ENCODE measurements at regions not wholly inside any gene's neighbourhood (a gene's known extent, or its start where the extent isn't known, plus 50 kb on each side); places are given as distances from the start of the nearest gene placed in this dataset.

- DNase-seq (ENCODE audit: extremely low read depth in 1 of 4, low spot score in 3 of 4) (no peak), ATAC-seq (no peak), FAIRE-seq (no peak)
- Histone ChIP-seq H3K9ac (ENCODE audit: insufficient read depth in 1 of 2, low read depth in 2 of 2, low read length in 2 of 2) (no peak overlapping the region), H3K4me3 (no peak overlapping the region), H3K9me1 (ENCODE audit: control insufficient read depth, insufficient read depth, low read length) (no peaks in the 10 kb centered on the region), H4K20me1 (replicated peaks; ENCODE audit: control insufficient read depth, insufficient read depth, low read length) (no peaks in the 10 kb centered on the region), H3K79me2 (ENCODE audit: control insufficient read depth, insufficient read depth, low read length) (no peaks in the 10 kb centered on the region), H3K27me3 (ENCODE audit: control insufficient read depth in 2 of 2, insufficient read depth in 2 of 2, low read length in 2 of 2) (no peaks in the 10 kb centered on the region), H3K4me1 (replicated peaks in 1 of 2; ENCODE audit: control insufficient read depth in 2 of 2, insufficient read depth in 2 of 2, low read length in 2 of 2) (no peaks in the 10 kb centered on the region), H3K4me2 (ENCODE audit: insufficient read depth, low read length) (no peak overlapping the region), H3K36me3 (ENCODE audit: control insufficient read depth, insufficient read depth, low read length) (no peaks in the 10 kb centered on the region), H3K9me3 (replicated peaks; ENCODE audit: control insufficient read depth, insufficient read depth, low read depth, low read length) (no peaks in the 10 kb centered on the region), H3K27ac (ENCODE audit: extremely low read depth, low read depth, low read length) (no peak overlapping the region), H2AFZ (ENCODE audit: low read depth, low read length) (no peak overlapping the region)
- ChIA-PET CTCF (ENCODE audit: low intra/inter-chr PET ratio) (no interaction called here), POLR2A (no interaction called here)
- under 1% methylated on average over 9 of the region's 9 CpGs for WGBS (ENCODE audit: insufficient coverage, low coverage, missing lambda C conversion rate)
- intact Hi-C loops (cut with micrococcal nuclease) (no loop called here), in situ Hi-C loops (cut with MboI) (no loop called here)
- BruUV-seq (replicated peaks): no TSS peak
- TF ChIP-seq CBX8 (IDR thresholded peaks at IDR 0.05; ENCODE audit: borderline replicate concordance, extremely low read depth, low read depth, low read length, poor library complexity, severe bottlenecking) (no peak), TEAD4 (IDR thresholded peaks at IDR 0.05; ENCODE audit: low read length) (no peak), TEAD4 (CRISPR knock-in tag; IDR thresholded peaks at IDR 0.05; ENCODE audit: borderline replicate concordance) (no peak), GTF2B (IDR thresholded peaks at IDR 0.05; ENCODE audit: extremely low read depth, insufficient read length) (no peak), HNRNPL (IDR thresholded peaks at IDR 0.05; ENCODE audit: low read depth, low read length) (no peak), XRCC5 (IDR thresholded peaks at IDR 0.05; ENCODE audit: low read depth, low read length) (no peak)
Measured at GRCh38 chr2:14816069-14817060, 183.8 kb downstream of the LRATD1 start.

Measured in K562 (cell line).